CD4-positive, alpha-beta memory T cell (primary cell): ENCODE measurements at regions not wholly inside any gene's neighbourhood (a gene's known extent, or its start where the extent isn't known, plus 50 kb on each side); places are given as distances from the start of the nearest gene placed in this dataset.

Source experiments
- CTCF ChIA-PET: fragments of 350-600 bp; sonication (Branson Sonifier 250); formaldehyde crosslinking; loops from one replicate; lab custom pipeline; 2021; ENCODE audit warnings: inconsistent platforms; ENCODE audit not compliant: partially characterized antibody; lab: Charles Lee
- POLR2A ChIA-PET: fragments of 350-600 bp; sonication (Branson Sonifier 250); formaldehyde crosslinking; loops from one replicate; lab custom pipeline; 2021; ENCODE audit not compliant: partially characterized antibody; lab: Charles Lee
- DNase-seq, 5 donors: peaks; one replicate each; pipeline versions ENCODE4 v3.0.0 to v3.0.0-alpha.2; 2020 to 2022; ENCODE audit warnings: mixed read lengths in 1 of 5
- H3K27ac ChIP-seq: one replicate; pipeline ENCODE4 v1.7.0; 2013; ENCODE audit warnings: low read depth, low read length
- H3K27me3 ChIP-seq: 2 replicates; pipeline ENCODE4 v1.7.0; 2013; ENCODE audit warnings: mild to moderate bottlenecking, low read length, moderate library complexity; ENCODE audit not compliant: insufficient read depth
- H3K36me3 ChIP-seq: 2 replicates; pipeline ENCODE4 v1.7.0; 2013; ENCODE audit warnings: mild to moderate bottlenecking, low read length, moderate library complexity; ENCODE audit not compliant: insufficient read depth
- H3K4me1 ChIP-seq: 2 replicates; pipeline ENCODE4 v1.7.0; 2013; ENCODE audit warnings: mild to moderate bottlenecking, low read length, moderate library complexity; ENCODE audit not compliant: insufficient read depth
- H3K4me3 ChIP-seq, 2 donors: one replicate each; pipeline ENCODE4 v1.7.0; 2013; ENCODE audit warnings: low read length in 2 of 2, mild to moderate bottlenecking in 1 of 2
- H3K9me3 ChIP-seq, 2 donors: one replicate each; pipeline ENCODE4 v1.7.0; 2013; ENCODE audit warnings: low read length in 2 of 2, control low read depth in 1 of 2; ENCODE audit not compliant: control insufficient read depth in 1 of 2
- H3K27ac Mint-ChIP-seq, 7 donors: one replicate each; pipeline ENCODE4 v1.8.0; 2020 to 2021; ENCODE audit warnings: mixed read lengths in 7 of 7, mild to moderate bottlenecking in 6 of 7, inconsistent platforms in 3 of 7, moderate library complexity in 3 of 7
- H3K27me3 Mint-ChIP-seq, 2 donors: one replicate each; pipeline ENCODE4 v1.8.0; 2020 to 2021; ENCODE audit warnings: mixed read lengths in 2 of 2
- H3K36me3 Mint-ChIP-seq, 2 donors: one replicate each; pipeline ENCODE4 v1.8.0; 2020 to 2021; ENCODE audit warnings: mixed read lengths in 2 of 2, inconsistent platforms in 1 of 2, mild to moderate bottlenecking in 1 of 2
- H3K4me1 Mint-ChIP-seq, 4 donors: one replicate each; pipeline ENCODE4 v1.8.0; 2020 to 2021; ENCODE audit warnings: mixed read lengths in 4 of 4, mild to moderate bottlenecking in 1 of 4
- H3K4me3 Mint-ChIP-seq, 8 donors: one replicate each; pipeline ENCODE4 v1.8.0; 2020 to 2021; ENCODE audit warnings: mixed read lengths in 8 of 8, mild to moderate bottlenecking in 7 of 8, moderate library complexity in 6 of 8, inconsistent platforms in 3 of 8
- H3K9me3 Mint-ChIP-seq, 8 donors: one replicate each; pipeline ENCODE4 v1.8.0; 2020 to 2021; ENCODE audit warnings: mixed read lengths in 8 of 8, mild to moderate bottlenecking in 5 of 8, inconsistent platforms in 3 of 8, moderate library complexity in 1 of 8
- intact Hi-C: fragments of 100-400 bp; cut with micrococcal nuclease; formaldehyde crosslinking; loops from one replicate; pipeline ENCODE4 v1.15.1; 2023

GRCh38 chr4:139611391-139611790, 54.2 kb upstream of the MGST2 start:
- DNase-seq = no peak
- no peak overlapping the region for H3K27ac ChIP-seq
- no peak overlapping the region for H3K4me3 ChIP-seq
- H3K36me3 ChIP-seq = no peaks in the 10 kb centered on the region
- ChIA-PET CTCF (interaction anchor here (0.6 kb wide), 1 partner anchor 99 kb away, joined by 3 read pairs; no protein-coding TSS in a partner anchor), POLR2A (no interaction called here)
- no peaks in the 10 kb centered on the region for H3K36me3 Mint-ChIP-seq
- H3K4me1 Mint-ChIP-seq = peaks cover 4 to 8% (median 6%) of the 10 kb centered on the region in 4 donors
- no peak overlapping the region for H3K4me3 Mint-ChIP-seq
- H3K4me1 ChIP-seq = peaks cover 4% of the 10 kb centered on the region
- peaks cover 1 to 6% of the 10 kb centered on the region in 2 donors for H3K27me3 Mint-ChIP-seq
- H3K9me3 ChIP-seq = no peaks in the 10 kb centered on the region
- H3K27ac Mint-ChIP-seq = no peak overlapping the region
- H3K9me3 Mint-ChIP-seq = peaks cover 0 to 2% (median 0%) of the 10 kb centered on the region in 8 donors
- H3K27me3 ChIP-seq = no peaks in the 10 kb centered on the region
- intact Hi-C loops = no loop called here

DNA sequence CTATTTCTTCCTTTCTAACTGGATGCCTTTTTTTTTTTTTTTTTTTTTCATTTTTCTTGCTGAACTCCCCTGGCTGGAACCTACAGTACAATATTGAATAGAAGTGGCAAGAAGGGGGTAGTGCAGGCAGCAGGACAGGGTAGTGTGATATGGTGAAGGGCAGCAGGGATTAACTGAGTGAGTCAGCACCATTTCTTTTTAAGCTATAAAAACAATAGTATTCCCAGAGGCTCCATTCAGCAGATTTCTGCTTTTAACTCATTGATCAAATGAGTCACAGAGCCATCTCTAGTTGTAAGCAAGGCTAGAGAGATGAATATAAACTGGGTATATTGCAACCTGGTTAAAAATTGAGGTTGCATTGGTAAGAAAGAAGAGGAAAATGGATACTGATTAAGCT, 53.6 kb upstream of the SETD7 start:
- intact Hi-C loops = no loop called here

DNA sequence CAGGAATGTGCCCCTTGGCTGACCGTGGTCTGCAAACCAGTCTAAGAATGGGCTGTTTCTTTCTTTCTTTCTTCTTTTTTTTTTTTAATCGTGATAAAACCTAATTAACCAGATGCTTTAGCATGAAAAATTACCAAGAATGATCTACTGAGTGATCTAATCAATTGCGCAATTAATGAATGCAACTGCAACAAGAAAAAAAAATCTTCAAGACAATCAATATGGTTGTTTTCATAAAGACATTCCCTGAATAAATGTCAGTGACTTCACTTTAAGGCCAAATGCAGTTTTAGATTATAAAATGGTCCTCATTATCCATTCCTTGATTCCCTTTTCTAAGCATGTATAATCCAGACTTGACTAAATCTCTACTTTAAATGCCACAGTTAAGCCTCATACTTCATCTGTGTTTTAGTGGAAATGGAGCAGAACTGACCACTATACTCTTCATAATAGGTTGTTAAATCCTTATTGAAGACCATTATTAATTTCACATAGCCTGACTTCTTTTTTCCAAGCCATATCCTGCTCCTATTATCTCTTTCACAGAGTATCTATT, 51.6 kb upstream of the SETD7 start:
- H3K9me3 Mint-ChIP-seq = peaks cover 0 to 2% (median 0%) of the 10 kb centered on the region in 8 donors
- H3K4me3 Mint-ChIP-seq = peak overlapping the region in 1 of 8 donors; percentile 19
- no peak overlapping the region for H3K27ac Mint-ChIP-seq
- H3K27ac ChIP-seq = no peak overlapping the region
- no peaks in the 10 kb centered on the region for H3K27me3 ChIP-seq
- ChIA-PET CTCF (interaction anchor here (2.8 to 7.1 kb wide), 2 partner anchors 8 to 47 kb away, joined by 7 to 149 read pairs; no protein-coding TSS in a partner anchor), POLR2A (interaction anchor here (1.1 to 1.4 kb wide), 3 partner anchors 47 to 51 kb away, joined by 3 to 4 read pairs (median 3); partner anchors contain the start of gene SETD7)
- H3K4me1 Mint-ChIP-seq = peaks cover 13 to 15% (median 14%) of the 10 kb centered on the region in 4 donors
- no peak overlapping the region for H3K4me3 ChIP-seq
- H3K9me3 ChIP-seq = no peaks in the 10 kb centered on the region
- peaks cover 2 to 8% of the 10 kb centered on the region in 2 donors for H3K27me3 Mint-ChIP-seq
- peaks cover 4% of the 10 kb centered on the region for H3K4me1 ChIP-seq
- DNase-seq = no peak
- H3K36me3 Mint-ChIP-seq = no peaks in the 10 kb centered on the region
- no peaks in the 10 kb centered on the region for H3K36me3 ChIP-seq
- intact Hi-C loops = no loop called here

More for the DNA sequence above, 53.6 kb upstream of the SETD7 start:
- H3K4me1 ChIP-seq = peaks cover 4% of the 10 kb centered on the region
- Mint-ChIP-seq H3K27ac (no peak overlapping the region), H3K36me3 (no peaks in the 10 kb centered on the region), H3K4me1 (peaks cover 13 to 15% (median 14%) of the 10 kb centered on the region in 4 donors), H3K27me3 (peaks cover 2 to 8% of the 10 kb centered on the region in 2 donors), H3K9me3 (peaks cover 0 to 2% (median 0%) of the 10 kb centered on the region in 8 donors), H3K4me3 (no peak overlapping the region)
- ChIA-PET CTCF (interaction anchor here (1.2 kb wide), 1 partner anchor 42 kb away, joined by 3 read pairs; no protein-coding TSS in a partner anchor), POLR2A (no interaction called here)
- H3K36me3 ChIP-seq = no peaks in the 10 kb centered on the region
- H3K27me3 ChIP-seq = no peaks in the 10 kb centered on the region
- no peaks in the 10 kb centered on the region for H3K9me3 ChIP-seq
- H3K27ac ChIP-seq = no peak overlapping the region
- H3K4me3 ChIP-seq = no peak overlapping the region
- DNase-seq = no peak

DNA sequence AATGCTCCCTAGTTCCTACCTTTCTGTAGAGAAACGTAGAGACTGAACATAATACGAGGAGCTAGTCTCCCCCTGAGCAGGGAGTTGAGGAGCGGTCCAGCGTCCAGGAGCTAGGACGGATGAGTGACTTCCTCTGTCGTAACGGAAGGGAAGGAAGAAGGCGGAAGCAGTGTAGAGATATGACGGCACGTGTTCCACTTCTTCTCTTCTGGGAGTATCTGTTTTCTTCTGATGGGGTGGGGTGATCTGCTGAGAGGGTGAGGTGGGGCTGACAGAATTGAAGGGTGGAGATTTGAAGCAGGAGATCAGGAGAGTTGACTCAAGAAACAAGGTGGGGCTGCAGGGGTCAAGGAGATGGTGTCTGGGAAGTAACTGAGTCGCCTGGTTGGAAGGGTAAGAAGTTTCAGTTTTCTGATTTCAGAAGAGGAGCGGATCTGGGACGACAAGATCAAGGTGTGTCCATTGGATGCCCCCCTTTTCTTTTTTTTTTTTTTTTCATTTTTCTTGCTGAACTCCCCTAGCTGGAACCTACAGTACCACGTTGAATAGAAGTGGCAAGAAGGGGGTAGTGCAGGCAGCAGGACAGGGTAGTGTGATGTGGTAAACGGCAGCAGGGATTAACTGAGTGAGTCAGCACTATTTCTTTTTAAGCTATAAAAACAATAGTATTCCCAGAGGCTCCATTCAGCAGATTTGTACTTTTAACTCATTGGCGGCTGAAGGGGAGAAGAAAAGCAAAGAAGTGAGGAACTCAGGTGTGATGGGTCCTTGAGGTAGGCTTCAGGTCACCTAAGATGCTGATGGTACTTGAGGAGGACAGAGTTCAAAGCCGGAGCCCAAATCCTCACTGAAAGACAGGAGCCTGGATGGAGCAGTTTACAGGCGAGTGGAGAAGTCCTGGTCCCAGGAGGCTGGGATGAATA, 50.8 kb upstream of the SETD7 start:
- intact Hi-C loops = no loop called here

GRCh38 chr4:139606103-139606502, 50.1 kb upstream of the SETD7 start:
- Mint-ChIP-seq H3K27me3 (peaks cover 2 to 8% of the 10 kb centered on the region in 2 donors), H3K4me3 (peak overlapping the region; percentile 74 to 89 (median 81)), H3K36me3 (no peaks in the 10 kb centered on the region), H3K27ac (peak overlapping the region in 3 of 7 donors; percentile 24 to 63 (median 59)), H3K4me1 (peaks cover 13 to 15% (median 14%) of the 10 kb centered on the region in 4 donors), H3K9me3 (peaks cover 0 to 2% (median 0%) of the 10 kb centered on the region in 8 donors)
- CTCF ChIA-PET = interaction anchor here (0.5 to 7.1 kb wide), 9 partner anchors 10 to 576 kb away, joined by 3 to 149 read pairs (median 4); no protein-coding TSS in a partner anchor
- Histone ChIP-seq H3K36me3 (no peaks in the 10 kb centered on the region), H3K27me3 (no peaks in the 10 kb centered on the region), H3K27ac (no peak overlapping the region), H3K4me1 (peaks cover 4% of the 10 kb centered on the region), H3K9me3 (no peaks in the 10 kb centered on the region), H3K4me3 (peak overlapping the region in 1 of 2 donors; percentile 4)
- intact Hi-C loops = no loop called here
- no peak for DNase-seq
- POLR2A ChIA-PET = interaction anchor here (1.2 to 1.4 kb wide), 2 partner anchors 45 to 50 kb away, joined by 3 read pairs; partner anchors contain the start of gene SETD7

More for the DNA sequence above, 50.8 kb upstream of the SETD7 start:
- no peak overlapping the region for H3K27ac ChIP-seq
- POLR2A ChIA-PET = interaction anchor here (1.2 to 1.4 kb wide), 2 partner anchors 46 to 50 kb away, joined by 3 read pairs; partner anchors contain the start of gene SETD7
- H3K27ac Mint-ChIP-seq = peak overlapping the region in 2 of 7 donors; percentile 59 to 60
- no peaks in the 10 kb centered on the region for H3K36me3 Mint-ChIP-seq
- no peaks in the 10 kb centered on the region for H3K27me3 ChIP-seq
- CTCF ChIA-PET = interaction anchor here (0.8 to 7.1 kb wide), 6 partner anchors 9 to 577 kb away, joined by 3 to 149 read pairs (median 5); no protein-coding TSS in a partner anchor
- peak overlapping the region in 1 of 2 donors; percentile 4 for H3K4me3 ChIP-seq
- H3K9me3 ChIP-seq = no peaks in the 10 kb centered on the region
- H3K4me1 ChIP-seq = peaks cover 4% of the 10 kb centered on the region
- peaks cover 2 to 8% of the 10 kb centered on the region in 2 donors for H3K27me3 Mint-ChIP-seq
- H3K9me3 Mint-ChIP-seq = peaks cover 0 to 2% (median 0%) of the 10 kb centered on the region in 8 donors
- H3K4me3 Mint-ChIP-seq = peak overlapping the region; percentile 74 to 89 (median 81)
- peaks cover 13 to 15% (median 14%) of the 10 kb centered on the region in 4 donors for H3K4me1 Mint-ChIP-seq
- DNase-seq = peak in 1 of 5 donors; percentile 8
- H3K36me3 ChIP-seq = no peaks in the 10 kb centered on the region
